ENCODE measurements at regions not wholly inside any gene's neighbourhood (a gene's known extent, or its start where the extent isn't known, plus 50 kb on each side); places are given as distances from the start of the nearest gene placed in this dataset.
"Not testable (repeated sequence)": the region's sequence is repeated elsewhere in the genome, so short reads cannot be mapped to it uniquely, and the experiment has no call there.

DNA sequence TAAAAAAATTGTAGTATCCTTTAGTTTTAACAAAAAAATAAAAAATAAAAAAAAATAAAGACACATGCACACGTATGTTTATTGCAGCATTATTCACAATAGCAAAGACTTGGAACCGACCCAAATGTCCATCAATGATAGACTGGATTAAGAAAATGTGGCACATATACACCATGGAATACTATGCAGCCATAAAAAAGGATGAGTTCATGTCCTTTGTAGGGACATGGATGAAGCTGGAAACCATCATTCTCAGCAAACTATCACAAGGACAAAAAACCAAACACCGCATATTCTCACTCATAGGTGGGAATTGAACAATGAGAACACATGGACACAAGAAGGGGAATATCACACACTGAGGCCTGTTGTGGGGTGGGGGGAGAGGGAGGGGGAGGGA, 370.4 kb downstream of the VRK1 start:
- DNase-seq (ENCODE audit: extremely low read depth in 1 of 11, low read depth in 9 of 11, low spot score in 4 of 11), result not testable (repeated sequence)

DNA sequence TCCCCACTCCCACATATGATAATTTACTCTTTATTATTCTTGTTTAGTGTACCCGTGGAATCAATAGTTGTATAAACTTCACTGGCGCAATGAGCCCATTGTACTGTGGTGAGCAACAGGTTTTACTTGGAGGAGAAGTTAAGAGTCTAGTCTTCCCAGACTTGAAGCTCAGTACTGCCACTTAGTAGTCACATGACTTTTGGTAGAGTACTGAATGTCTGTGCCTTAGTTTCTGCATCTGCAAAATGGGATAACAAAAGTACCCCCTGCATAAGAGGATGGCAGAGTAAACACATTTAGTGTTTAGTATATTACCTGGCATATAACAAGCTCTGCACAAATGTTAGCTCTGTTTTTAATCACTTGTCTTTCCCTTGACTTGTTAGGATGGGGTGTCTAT, 375.5 kb downstream of the VRK1 start:
- DNase-seq (ENCODE audit: extremely low read depth in 1 of 11, low read depth in 9 of 11, low spot score in 4 of 11), result no peak

DNA sequence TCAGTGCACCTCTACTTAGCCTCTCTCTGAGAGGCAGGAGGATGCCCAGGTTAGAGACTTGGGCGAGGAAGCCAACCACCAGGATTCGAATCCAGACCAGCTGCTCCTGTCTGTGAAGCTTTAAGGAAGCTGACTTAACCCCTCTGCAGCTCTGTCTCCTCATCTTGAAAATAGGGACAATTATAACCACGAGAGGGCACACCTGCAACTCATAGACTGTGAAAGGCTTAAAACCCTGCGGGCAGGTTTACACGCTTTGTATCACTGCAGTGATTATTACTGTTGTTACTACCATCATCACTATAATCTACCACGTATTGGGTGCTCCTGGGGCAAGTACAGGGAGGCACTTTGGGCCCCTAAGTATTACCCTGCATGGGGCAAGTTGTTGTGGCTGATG, 379.8 kb downstream of the VRK1 start:
- no peak for DNase-seq (ENCODE audit: extremely low read depth in 1 of 11, low read depth in 9 of 11, low spot score in 4 of 11)

DNA sequence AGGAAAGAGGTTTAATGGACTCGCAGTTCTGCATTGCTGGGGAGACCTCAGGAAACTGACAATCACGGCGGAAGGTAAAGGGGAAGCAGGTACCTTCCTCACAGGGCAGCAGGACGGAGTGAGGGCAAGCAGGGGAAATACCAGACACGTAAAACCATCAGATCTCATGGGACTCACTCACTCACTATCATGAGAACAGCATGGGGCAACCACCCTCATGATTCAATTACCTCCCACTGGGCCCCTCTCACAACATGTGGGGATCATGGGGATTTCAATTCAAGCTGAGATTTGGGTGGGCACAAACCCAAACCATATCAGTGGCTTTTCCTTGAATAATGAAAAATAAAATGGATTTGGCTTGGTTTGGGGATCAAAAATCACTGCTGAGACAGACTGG, 380.5 kb downstream of the VRK1 start:
- DNase-seq (ENCODE audit: extremely low read depth in 1 of 11, low read depth in 9 of 11, low spot score in 4 of 11), result no peak

DNA sequence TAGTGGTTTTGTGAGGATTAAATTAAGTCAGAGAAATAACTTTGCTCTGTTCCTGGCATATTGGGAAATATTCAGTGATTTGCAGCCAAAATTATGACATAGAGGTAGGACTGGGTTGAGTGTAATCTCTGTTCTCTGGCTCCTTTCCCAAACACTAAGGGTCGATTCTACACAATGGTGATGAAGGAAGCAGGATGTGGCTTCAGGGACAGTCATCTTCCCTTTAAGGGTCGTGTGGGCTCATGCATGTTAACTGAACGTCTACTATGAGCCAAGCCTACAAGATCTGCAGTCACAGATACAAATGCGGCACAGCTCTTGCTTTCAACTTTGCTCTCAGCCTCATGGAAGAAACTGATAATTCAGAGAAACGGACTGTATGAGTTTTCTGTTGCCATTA, 381.6 kb downstream of the VRK1 start:
- no peak for DNase-seq (ENCODE audit: extremely low read depth in 1 of 11, low read depth in 9 of 11, low spot score in 4 of 11)

DNA sequence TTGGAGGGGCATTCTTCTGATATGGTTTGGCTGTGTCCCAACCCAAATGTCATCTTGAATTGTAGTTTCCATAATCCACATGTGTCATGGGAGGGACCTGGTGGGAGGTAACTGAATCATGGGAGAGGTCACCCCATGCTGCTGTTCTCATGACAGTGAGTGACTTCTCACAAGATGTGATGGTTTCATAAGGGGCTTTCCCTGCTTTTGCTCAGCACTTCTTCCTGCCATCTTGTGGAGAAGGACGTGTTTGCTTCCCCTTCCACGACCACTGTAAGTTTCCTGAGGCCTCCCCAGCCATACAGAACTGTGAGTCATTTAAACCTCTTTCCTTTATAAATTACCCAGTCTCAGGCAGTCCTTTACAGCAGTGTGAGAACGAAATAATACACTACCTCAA, 382.4 kb downstream of the VRK1 start:
- no peak for DNase-seq (ENCODE audit: extremely low read depth in 1 of 11, low read depth in 9 of 11, low spot score in 4 of 11)

DNA sequence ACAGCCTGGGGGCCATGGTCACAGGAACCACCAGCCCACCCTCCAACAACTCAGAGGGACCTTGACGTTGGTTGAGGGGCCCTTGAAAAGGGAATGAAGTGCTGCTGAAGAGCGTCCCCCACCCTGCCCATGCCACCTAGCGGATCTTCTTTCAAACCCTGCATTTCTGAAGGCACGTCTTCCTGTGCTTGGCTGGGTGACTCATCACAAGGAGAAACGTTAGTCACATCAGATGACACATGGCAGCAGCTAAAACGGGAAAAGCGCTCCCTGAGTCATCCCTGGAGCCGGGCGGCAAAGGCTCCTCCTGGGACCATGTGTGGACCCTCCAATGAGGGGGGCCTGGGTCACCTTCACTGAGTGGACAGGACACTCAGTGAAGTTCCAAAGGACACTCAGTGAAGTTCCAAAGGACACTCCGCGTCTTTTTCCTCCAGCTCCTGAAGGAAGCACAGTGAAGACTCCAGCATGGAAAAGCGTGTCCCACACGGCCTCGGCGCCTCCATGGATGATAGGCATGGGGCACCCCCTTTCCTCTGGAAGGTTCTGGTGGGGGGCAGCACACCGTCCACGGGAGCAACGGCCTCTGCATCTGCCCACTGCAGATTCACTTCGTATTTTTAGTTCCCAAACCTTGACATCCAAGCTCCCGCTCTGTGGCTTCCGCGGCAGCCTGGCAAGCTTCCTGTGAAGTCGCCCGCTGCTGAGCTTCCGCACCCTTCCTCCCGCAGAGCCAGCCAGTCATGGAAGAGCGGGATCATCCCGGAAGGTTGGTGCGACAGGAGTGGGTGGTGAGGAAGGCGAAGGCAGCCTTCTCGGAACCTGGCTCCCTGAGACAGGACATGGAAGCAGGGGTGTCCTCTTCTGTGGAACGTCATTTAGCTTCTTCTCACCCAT, 383.4 kb downstream of the VRK1 start:
- DNase-seq (ENCODE audit: extremely low read depth in 1 of 11, low read depth in 9 of 11, low spot score in 4 of 11), result no peak

DNA sequence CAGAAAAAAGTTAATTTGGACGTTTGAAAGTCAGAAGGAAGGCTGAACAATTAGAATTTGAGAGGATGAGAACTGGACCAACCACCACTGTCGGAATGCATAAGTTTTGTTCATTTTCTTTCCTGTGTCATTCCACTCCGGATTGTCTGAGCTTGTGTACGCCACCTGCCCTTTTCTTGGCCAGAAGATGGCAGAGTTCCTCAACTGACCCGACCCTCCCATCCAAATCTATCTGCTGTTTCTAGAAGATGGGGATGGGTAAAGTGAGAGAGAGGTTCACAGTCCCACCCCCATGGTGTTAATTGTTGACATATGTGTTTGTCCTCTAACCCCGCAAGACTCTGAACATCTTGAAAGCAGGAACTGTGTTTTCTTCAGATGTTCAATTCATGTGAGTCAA, 388.0 kb downstream of the VRK1 start:
- no peak for DNase-seq (ENCODE audit: extremely low read depth in 1 of 11, low read depth in 9 of 11, low spot score in 4 of 11)

DNA sequence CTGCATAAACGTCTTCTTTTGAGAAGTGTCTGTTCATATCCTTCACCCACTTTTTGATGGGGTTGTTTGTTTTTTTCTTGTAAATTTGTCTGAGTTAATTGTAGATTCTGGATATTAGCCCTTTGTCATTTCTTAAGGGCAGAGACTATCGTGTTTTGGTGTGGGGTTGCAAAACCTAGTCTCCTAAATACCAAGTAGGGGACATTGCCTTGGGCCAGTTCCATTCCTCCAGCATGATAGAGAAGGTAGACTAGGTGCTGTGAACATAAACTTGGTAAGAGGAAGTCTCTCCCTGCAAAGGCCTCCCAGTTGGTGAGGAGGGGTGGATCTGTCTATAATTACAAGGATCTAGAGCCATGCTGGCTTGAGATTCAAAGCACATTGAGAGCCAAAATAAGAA, 390.7 kb downstream of the VRK1 start:
- DNase-seq (ENCODE audit: extremely low read depth in 1 of 11, low read depth in 9 of 11, low spot score in 4 of 11), result no peak

DNA sequence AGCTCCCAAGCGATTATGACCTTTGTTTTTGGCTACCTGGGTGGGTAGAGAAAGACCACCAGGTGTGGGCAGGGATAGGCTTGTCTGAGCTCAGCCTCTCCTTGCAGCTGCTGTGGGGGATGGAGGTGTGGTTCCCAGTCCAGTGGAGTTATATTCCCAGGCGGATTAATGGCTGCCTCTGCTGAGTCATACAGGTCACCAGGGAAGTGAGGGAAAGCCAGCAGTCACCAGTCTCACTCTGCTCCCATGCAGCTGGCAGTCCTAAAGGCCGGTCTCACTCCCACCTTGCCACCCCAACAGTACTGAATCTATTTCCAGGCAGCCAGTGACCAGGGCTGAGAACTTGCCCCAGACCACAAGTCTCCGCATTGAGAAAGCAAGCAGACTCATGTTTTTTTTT, 399.2 kb downstream of the VRK1 start:
- no peak for DNase-seq (ENCODE audit: extremely low read depth in 1 of 11, low read depth in 9 of 11, low spot score in 4 of 11)

DNA sequence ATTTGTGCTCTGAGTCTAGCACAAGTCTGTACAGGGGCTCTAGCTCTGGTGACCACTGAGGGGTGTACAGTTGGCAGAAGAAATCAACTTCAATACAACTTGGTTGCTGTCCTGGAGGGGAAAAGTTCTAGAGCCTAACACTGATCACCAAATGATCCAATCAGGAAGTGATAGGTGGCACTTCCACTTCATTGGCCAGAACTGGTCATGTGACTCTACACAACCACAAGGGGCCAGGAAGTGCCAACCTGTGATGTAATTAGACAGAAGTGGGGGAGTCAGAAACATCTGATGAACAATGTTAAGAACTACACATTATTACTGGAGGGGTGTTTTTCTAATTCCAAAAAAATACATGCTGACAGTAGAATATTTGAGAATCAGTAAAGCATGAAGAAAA, 401.6 kb downstream of the VRK1 start:
- DNase-seq (ENCODE audit: extremely low read depth in 1 of 11, low read depth in 9 of 11, low spot score in 4 of 11), result no peak

DNA sequence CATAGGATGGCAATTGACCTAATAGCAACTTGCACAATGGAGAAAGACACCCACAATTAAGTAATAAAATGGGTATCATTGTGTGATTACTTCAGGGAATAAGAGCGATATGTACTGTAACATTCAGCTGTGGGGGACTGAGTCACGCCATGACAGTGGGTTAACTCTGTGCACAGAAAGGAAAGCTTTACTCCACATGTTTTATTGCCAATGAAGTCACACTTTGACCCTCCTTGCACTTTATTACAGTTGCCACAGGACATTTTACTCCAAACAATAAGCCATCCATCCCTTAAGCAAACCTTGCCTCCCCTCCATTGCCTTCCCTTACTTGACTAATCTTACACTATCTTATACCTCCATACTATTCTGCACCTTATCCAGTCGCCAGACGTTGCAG, 403.1 kb downstream of the VRK1 start:
- DNase-seq (ENCODE audit: extremely low read depth in 1 of 11, low read depth in 9 of 11, low spot score in 4 of 11), result no peak

DNA sequence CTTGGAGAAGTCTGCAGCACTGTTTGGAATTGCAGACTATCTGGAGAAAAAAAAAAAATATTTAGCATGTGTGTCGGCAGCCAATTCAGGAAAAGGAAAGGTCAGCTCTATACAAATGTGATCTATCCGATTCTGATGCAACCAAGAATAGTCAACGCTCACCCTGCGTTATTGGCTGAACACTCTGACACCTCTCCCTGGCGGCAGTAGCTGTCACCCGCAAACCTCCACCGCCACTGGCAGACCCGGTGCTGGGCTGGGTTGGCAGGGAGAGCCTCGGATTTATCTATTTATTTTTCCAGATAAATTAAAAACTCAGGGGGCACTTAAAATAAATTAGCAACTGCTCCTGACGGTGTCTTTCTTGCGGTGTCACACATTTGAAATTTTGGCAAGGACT, 409.7 kb downstream of the VRK1 start:
- DNase-seq (ENCODE audit: extremely low read depth in 1 of 11, low read depth in 9 of 11, low spot score in 4 of 11), result no peak

DNA sequence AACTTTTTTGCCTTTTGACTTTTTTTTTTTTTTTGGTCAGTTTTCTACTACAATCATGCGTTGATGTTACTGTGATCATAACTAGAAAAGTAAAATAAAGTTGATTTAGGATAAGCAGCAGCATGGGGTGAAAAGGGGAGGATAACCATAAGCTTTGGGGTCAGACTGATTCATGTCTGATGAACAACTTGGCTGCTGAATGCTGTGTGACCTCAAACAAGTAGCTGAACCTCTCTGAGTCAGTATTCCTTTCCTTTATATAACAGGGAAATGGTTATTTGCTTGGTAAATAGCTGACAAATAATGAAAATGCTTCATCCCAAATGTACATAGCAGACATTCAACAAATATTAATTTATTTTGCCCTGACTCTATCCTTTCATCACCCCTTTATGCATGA, 413.0 kb downstream of the VRK1 start:
- no peak for DNase-seq (ENCODE audit: extremely low read depth in 1 of 11, low read depth in 9 of 11, low spot score in 4 of 11)

DNA sequence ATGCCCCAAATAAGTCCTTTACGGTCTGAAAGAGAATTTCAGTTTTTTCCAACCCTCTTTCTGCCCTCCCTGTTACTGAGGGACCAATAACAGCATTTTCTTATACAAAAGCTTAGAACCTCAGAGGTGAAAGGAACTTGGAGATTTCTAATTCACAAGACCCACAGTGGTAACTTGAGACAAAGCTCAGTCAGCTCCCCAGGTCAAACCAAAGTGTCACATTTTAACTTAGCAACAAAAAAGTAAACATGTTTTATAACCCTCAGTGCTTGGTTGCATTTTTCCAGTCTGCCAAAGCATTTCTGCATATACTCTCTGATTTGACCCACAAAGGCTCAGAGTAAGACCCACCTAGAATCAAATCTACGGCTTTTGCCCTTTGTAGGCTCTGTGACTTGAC, 415.2 kb downstream of the VRK1 start:
- DNase-seq (ENCODE audit: extremely low read depth in 1 of 11, low read depth in 9 of 11, low spot score in 4 of 11), result no peak

DNA sequence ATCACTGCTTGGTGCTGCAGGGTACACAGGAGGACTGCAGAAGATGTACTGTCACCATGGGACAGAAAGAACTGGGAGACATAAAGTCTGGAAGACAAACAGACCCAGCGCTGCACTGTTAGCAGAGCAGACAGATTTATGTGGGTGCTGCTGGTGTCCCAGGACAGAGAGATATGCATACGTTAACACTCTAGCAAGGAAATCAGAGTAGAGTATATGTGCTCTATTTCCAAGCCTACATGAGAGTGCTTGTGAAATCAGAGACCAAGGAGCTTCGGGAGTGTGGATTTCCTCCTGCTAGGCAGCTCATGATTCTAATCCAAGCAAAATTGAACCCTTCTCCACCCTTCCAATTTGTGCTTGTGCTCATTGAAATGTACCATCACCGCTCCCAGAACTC, 416.5 kb downstream of the VRK1 start:
- DNase-seq (ENCODE audit: extremely low read depth in 1 of 11, low read depth in 9 of 11, low spot score in 4 of 11), result no peak

DNA sequence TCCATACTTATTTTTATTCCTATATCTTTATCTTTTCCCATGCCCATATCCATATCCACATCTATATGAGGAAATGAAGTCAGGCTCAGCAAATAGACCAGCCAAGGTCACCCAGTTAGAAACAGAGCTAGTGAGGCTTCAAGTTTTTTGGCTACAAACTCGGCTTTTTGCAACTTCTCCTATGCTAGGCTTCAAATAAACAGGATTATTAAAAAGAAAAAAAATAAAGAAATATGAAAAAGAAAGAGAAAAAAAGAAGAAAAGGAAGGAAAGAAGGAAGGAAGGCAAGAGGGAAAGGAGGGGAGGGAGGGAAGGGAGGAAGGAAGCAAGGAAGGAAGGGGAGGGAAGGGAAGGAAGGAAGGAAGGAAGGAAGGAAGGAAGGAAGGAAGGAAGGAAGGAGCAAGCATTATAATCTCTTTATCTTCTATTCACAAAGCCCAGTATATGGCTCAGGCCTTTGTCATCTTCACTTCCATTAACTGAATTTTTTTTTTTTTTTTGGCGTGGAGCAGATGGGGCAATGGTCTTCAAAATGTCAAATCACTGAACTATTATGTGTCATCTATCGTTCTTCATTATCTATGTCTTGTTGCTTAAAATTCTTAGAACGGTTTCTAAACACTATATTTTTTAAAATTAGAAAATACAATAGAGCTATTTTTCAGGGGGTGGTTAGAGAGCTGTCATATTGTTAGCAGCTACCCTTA, 418.2 kb downstream of the VRK1 start:
- DNase-seq (ENCODE audit: extremely low read depth in 1 of 11, low read depth in 9 of 11, low spot score in 4 of 11), result no peak

DNA sequence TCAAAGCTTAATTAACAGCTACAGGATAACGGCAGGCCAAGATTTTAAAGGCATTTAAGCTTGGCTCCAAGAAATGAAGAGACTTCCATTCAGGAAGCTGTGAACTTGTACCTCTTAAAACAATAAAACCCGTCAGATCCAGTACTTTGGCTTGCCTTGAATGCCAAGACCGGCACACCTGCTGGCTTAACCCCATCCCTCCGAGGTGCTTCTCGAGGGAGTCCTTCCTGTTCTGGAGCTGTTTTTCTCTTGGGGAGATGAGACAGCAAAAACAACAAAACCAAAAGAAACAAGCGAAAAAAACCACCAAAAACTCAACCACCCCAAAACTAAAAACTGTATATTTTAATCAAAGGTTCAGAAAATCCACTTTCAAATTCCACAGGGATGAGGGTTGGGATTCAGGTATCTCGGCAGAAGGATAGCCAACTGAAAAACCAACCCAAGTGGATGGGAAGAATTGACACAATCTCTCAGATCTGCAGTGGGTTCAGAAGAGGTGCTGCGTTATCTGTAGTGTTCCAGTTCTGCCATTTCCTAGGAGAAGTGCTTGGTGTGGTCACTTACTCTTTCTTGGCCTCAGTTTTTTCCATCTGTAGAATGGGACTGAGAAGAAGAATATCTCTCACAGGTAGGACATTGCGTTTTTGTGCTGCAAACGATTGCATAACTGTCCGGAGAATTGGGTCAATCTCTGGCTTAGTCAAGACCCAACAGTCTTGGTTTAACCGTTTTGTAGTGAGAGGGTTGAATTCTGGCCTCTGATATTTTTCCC, 420.1 kb downstream of the VRK1 start:
- DNase-seq (ENCODE audit: extremely low read depth in 1 of 11, low read depth in 9 of 11, low spot score in 4 of 11), result no peak

DNA sequence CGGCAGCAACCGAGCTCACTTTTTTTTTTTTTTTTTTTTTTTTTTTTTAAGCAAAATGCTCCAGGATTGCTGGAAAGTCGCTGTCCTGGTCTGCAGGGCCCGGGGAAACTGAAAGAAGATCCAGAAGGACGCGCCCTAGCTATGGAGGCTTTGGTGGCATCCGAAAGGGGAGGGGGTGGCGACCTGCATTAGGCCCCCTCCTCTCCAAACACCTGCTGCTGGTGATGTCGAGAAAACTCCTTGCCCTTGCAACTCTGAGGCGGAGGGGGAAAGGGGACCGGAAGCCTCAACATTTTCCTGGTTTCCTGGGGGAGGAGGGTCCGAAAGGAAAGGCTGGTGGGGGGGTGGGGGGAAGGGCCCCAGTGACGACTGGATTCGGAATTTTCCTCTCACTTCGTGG, 421.1 kb downstream of the VRK1 start:
- no peak for DNase-seq (ENCODE audit: extremely low read depth in 1 of 11, low read depth in 9 of 11, low spot score in 4 of 11)
